Calu3 (cell line): ENCODE measurements at regions not wholly inside any gene's neighbourhood (a gene's known extent, or its start where the extent isn't known, plus 50 kb on each side); places are given as distances from the start of the nearest gene placed in this dataset.

Experiments
- BruUV-seq: library from RNA; stranded (reverse); fragments of 400-500 nt; replicated peaks from 2 replicates; lab custom pipeline; 2021; lab: Mats Ljungman, UMichigan
- CTCF ChIA-PET: fragments of 300-600 bp; sonication (Branson Sonifier 250); formaldehyde crosslinking; loops from one replicate; lab custom pipeline; 2022; ENCODE audit warnings: antibody characterized with exemption; lab: Charles Lee
- DNase-seq: peaks from one replicate; pipeline ENCODE4 v3.0.0; 2022
- H3K27ac Mint-ChIP-seq: one replicate; pipeline ENCODE4 v1.8.0; 2022; ENCODE audit warnings: mixed read lengths; ENCODE audit not compliant: unreplicated experiment
- H3K27me3 Mint-ChIP-seq: one replicate; pipeline ENCODE4 v1.8.0; 2022; ENCODE audit warnings: mixed read lengths; ENCODE audit not compliant: unreplicated experiment
- H3K36me3 Mint-ChIP-seq: one replicate; pipeline ENCODE4 v1.8.0; 2022; ENCODE audit warnings: mild to moderate bottlenecking, moderate library complexity, mixed read lengths; ENCODE audit not compliant: insufficient read depth, unreplicated experiment
- H3K4me1 Mint-ChIP-seq: one replicate; pipeline ENCODE4 v1.8.0; 2022; ENCODE audit warnings: mild to moderate bottlenecking, low read depth, mixed read lengths; ENCODE audit not compliant: unreplicated experiment
- H3K4me3 Mint-ChIP-seq: one replicate; pipeline ENCODE4 v1.8.0; 2022; ENCODE audit warnings: mild to moderate bottlenecking, low read depth, moderate library complexity, mixed read lengths; ENCODE audit not compliant: unreplicated experiment
- H3K9me3 Mint-ChIP-seq: one replicate; pipeline ENCODE4 v1.8.0; 2022; ENCODE audit warnings: low read depth, mixed read lengths; ENCODE audit not compliant: unreplicated experiment
- CTCF ChIP-seq: fragments of 200-600 bp; IDR thresholded peaks from one replicate; pipeline ENCODE4 v1.8.0; 2022; ENCODE audit warnings: antibody characterized with exemption; ENCODE audit not compliant: unreplicated experiment
- intact Hi-C: fragments of 100-400 bp; cut with micrococcal nuclease; formaldehyde crosslinking; loops from one replicate; pipeline ENCODE4 v1.10.0; 2022; ENCODE audit not compliant: unreplicated experiment

DNA sequence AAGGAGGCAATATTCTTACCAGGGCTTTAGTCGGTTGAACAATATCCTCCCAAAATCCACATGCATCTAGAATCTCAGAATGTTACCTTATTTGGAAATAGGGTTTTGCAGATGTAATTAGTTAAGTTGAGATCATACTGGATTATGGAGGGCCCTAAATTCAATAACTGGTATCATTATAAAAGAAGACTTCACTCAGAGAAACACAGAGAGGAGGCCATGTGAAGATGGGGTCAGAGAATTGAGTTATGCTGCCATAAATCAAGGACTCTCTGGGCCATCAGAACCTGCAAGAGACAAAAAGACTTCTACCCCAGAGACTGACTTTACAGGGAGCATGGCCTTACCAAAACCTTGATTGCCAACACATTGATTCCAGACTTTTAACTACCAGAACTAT is 1611.1 kb downstream of the SLITRK5 start:
- no peak for DNase-seq
- Mint-ChIP-seq H3K27ac (no peak overlapping the region), H3K4me3 (no peak overlapping the region), H3K27me3 (no peaks in the 10 kb centered on the region), H3K9me3 (peaks cover 3% of the 10 kb centered on the region), H3K36me3 (no peaks in the 10 kb centered on the region), H3K4me1 (no peaks in the 10 kb centered on the region)
- no TSS peak for BruUV-seq
- intact Hi-C loops: no loop called here
- CTCF ChIA-PET: no interaction called here
- TF ChIP-seq CTCF: no peak

GRCh38 chr13:89287381-89287780 is 1616.2 kb downstream of the SLITRK5 start:
- no peaks in the 10 kb centered on the region for H3K36me3 Mint-ChIP-seq
- H3K27ac Mint-ChIP-seq: no peak overlapping the region
- H3K4me3 Mint-ChIP-seq: no peak overlapping the region
- BruUV-seq: no TSS peak
- no peak for TF ChIP-seq CTCF
- H3K9me3 Mint-ChIP-seq: no peaks in the 10 kb centered on the region
- no peak for DNase-seq
- no peaks in the 10 kb centered on the region for H3K27me3 Mint-ChIP-seq
- intact Hi-C loops: no loop called here
- CTCF ChIA-PET: no interaction called here
- H3K4me1 Mint-ChIP-seq: no peaks in the 10 kb centered on the region

- Mint-ChIP-seq H3K27me3 (no peaks in the 10 kb centered on the region), H3K4me3 (no peak overlapping the region), H3K4me1 (no peaks in the 10 kb centered on the region), H3K36me3 (no peaks in the 10 kb centered on the region), H3K9me3 (peaks cover 2% of the 10 kb centered on the region), H3K27ac (no peak overlapping the region)
- intact Hi-C loops: no loop called here
- CTCF ChIA-PET: no interaction called here
- no TSS peak for BruUV-seq
- no peak for TF ChIP-seq CTCF
- no peak for DNase-seq
Observed at GRCh38 chr13:89294115-89294867, 1623.1 kb downstream of the SLITRK5 start.

DNA sequence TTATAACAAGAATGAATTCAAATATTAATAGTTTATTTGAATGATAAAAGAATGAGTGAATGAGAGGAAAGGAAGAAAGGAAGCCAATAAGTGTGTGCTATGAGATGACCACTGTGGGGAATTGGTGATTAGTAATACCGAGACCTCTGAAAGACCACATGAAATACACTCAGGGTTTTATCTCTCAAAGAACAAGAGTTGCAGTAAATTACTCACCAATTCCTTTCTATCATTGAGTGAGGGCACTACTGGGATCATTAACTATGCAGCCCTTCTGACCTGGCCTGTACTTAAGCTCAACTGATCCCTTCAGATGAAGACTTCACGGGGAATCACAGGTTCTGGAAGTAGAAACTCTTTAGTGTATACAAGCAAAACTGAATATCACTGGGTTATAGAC is 1636.1 kb downstream of the SLITRK5 start:
- H3K4me3 Mint-ChIP-seq: no peak overlapping the region
- no peak for DNase-seq
- intact Hi-C loops: no loop called here
- H3K27me3 Mint-ChIP-seq: no peaks in the 10 kb centered on the region
- no peak for TF ChIP-seq CTCF
- CTCF ChIA-PET: no interaction called here
- H3K9me3 Mint-ChIP-seq: no peaks in the 10 kb centered on the region
- no peaks in the 10 kb centered on the region for H3K36me3 Mint-ChIP-seq
- no peaks in the 10 kb centered on the region for H3K4me1 Mint-ChIP-seq
- no peak overlapping the region for H3K27ac Mint-ChIP-seq
- BruUV-seq: no TSS peak
